IPS-20b (cell line): ENCODE measurements at regions not wholly inside any gene's neighbourhood (a gene's known extent, or its start where the extent isn't known, plus 50 kb on each side); places are given as distances from the start of the nearest gene placed in this dataset.

Experiments used
- H3K27ac ChIP-seq: one replicate; pipeline ENCODE4 v1.5.1; 2013; ENCODE audit warnings: low read length
- H3K27me3 ChIP-seq: 2 replicates; pipeline ENCODE4 v1.6.1; 2013; ENCODE audit warnings: mild to moderate bottlenecking, low read length, inconsistent platforms; ENCODE audit not compliant: insufficient read depth
- H3K36me3 ChIP-seq: 2 replicates; pipeline ENCODE4 v1.6.1; 2013; ENCODE audit warnings: low read depth, mild to moderate bottlenecking, inconsistent platforms, low read length, moderate library complexity; ENCODE audit not compliant: insufficient read depth
- H3K4me1 ChIP-seq: 2 replicates; pipeline ENCODE4 v1.6.1; 2013; ENCODE audit warnings: mild to moderate bottlenecking, control low read depth, inconsistent platforms, low read length, moderate library complexity; ENCODE audit not compliant: insufficient read depth
- H3K4me3 ChIP-seq: 2 replicates; pipeline ENCODE4 v1.5.1; 2013; ENCODE audit warnings: mild to moderate bottlenecking, low read length, inconsistent platforms
- H3K9ac ChIP-seq: 2 replicates; pipeline ENCODE4 v1.6.1; 2013; ENCODE audit warnings: low read depth, mild to moderate bottlenecking, inconsistent platforms, low read length, moderate library complexity
- H3K9me3 ChIP-seq: 2 replicates; pipeline ENCODE4 v1.6.1; 2013; ENCODE audit warnings: mild to moderate bottlenecking, low read depth, low read length, inconsistent platforms; ENCODE audit not compliant: insufficient read depth

DNA sequence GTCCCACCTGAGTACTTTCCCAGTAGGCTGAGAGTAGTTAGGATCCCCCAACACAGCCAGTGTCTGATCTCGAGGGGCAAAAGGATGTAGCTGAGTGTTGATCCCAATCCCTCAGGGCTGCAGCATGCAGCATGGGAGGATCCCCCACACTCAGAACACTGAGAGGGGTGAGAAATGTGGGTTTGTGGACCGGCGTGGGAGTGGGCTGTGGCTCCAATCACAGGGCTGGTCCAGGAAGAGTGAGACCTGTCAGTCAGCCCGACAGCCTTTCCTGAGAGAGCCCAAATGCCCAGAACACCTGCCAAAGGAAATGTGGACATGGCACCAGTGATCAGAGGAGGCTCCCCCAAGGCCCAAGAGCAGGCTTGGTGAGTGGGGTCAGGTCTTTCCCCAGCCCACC is 228.3 kb upstream of the MGAT4C start:
- Histone ChIP-seq H3K36me3 (no peaks in the 10 kb centered on the region), H3K4me1 (no peaks in the 10 kb centered on the region; the same call in 1 of the 2 replicates), H3K27me3 (no peaks in the 10 kb centered on the region), H3K27ac (no peak overlapping the region), H3K4me3 (no peak overlapping the region), H3K9me3 (no peaks in the 10 kb centered on the region), H3K9ac (no peak overlapping the region)

- Histone ChIP-seq H3K27me3 (no peaks in the 10 kb centered on the region), H3K9me3 (no peaks in the 10 kb centered on the region), H3K4me1 (no peaks in the 10 kb centered on the region), H3K36me3 (no peaks in the 10 kb centered on the region), H3K4me3 (no peak overlapping the region), H3K27ac (no peak overlapping the region), H3K9ac (no peak overlapping the region)
These were observed 217.0 kb upstream of the MGAT4C start for GRCh38 chr12:86473231-86473630.

GRCh38 chr12:86456776-86457175 is 200.6 kb upstream of the MGAT4C start:
- 0 out of 2 replicates have a peak, but pooled peaks cover 3% of the 10 kb centered on the region for H3K4me1 ChIP-seq
- no peak overlapping the region for H3K27ac ChIP-seq
- no peaks in the 10 kb centered on the region for H3K27me3 ChIP-seq
- H3K36me3 ChIP-seq: no peaks in the 10 kb centered on the region
- no peak overlapping the region for H3K4me3 ChIP-seq
- H3K9me3 ChIP-seq: no peaks in the 10 kb centered on the region
- no peak overlapping the region for H3K9ac ChIP-seq

- 0 out of 2 replicates have a peak, but pooled peaks cover 3% of the 10 kb centered on the region for H3K4me1 ChIP-seq
- no peaks in the 10 kb centered on the region for H3K27me3 ChIP-seq
- H3K9ac ChIP-seq: no peak overlapping the region
- H3K27ac ChIP-seq: no peak overlapping the region
- no peaks in the 10 kb centered on the region for H3K36me3 ChIP-seq
- no peaks in the 10 kb centered on the region for H3K9me3 ChIP-seq
- H3K4me3 ChIP-seq: no peak overlapping the region
These were observed 200.1 kb upstream of the MGAT4C start for GRCh38 chr12:86456241-86456640.

DNA sequence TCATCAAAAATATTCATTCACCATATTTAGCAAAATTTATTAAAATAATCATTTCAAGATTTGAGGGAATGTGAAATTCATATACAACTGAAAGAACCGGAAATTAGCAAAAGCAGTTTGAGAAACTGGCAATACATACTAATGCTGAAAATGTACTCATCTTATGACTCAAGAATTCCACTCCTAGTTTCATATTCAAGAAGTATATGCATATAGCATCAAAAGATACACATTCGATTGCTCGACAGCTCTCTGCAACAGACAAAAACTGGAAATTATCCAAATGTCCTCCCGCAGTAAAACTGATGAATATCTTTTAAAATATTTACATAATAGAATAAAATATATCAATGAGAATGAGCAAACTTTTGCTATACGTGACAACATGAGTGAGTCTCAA is 189.2 kb upstream of the MGAT4C start:
- no peaks in the 10 kb centered on the region for H3K4me1 ChIP-seq
- H3K36me3 ChIP-seq: no peaks in the 10 kb centered on the region
- no peaks in the 10 kb centered on the region for H3K9me3 ChIP-seq
- H3K27ac ChIP-seq: no peak overlapping the region
- H3K9ac ChIP-seq: no peak overlapping the region
- no peak overlapping the region for H3K4me3 ChIP-seq
- no peaks in the 10 kb centered on the region for H3K27me3 ChIP-seq

DNA sequence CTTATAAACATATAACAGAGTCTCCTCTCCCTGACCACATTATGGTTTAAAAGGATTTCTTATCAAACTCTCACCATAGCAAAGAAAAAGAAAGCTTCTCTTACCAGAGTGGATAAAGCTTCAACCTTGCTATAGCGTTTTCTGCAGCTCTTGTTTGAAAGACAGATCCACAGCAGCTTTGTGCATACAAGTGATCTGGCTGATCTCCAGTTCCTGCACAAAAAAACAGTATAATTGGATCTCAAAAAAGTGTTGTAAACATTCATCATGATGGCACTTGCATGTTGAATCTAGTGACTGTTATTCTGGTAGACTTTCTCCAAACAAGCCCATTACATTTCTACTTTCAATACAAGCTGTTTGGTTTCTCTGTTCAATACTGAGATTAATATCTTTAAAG is 178.9 kb upstream of the MGAT4C start:
- H3K9me3 ChIP-seq: no peaks in the 10 kb centered on the region
- H3K9ac ChIP-seq: no peak overlapping the region
- no peak overlapping the region for H3K27ac ChIP-seq
- H3K27me3 ChIP-seq: no peaks in the 10 kb centered on the region
- H3K36me3 ChIP-seq: no peaks in the 10 kb centered on the region
- no peak overlapping the region for H3K4me3 ChIP-seq
- H3K4me1 ChIP-seq: no peaks in the 10 kb centered on the region

GRCh38 chr12:86429824-86430223 is 173.6 kb upstream of the MGAT4C start:
- Histone ChIP-seq H3K9me3 (no peaks in the 10 kb centered on the region), H3K36me3 (no peaks in the 10 kb centered on the region), H3K27me3 (no peaks in the 10 kb centered on the region), H3K4me3 (no peak overlapping the region), H3K27ac (no peak overlapping the region), H3K9ac (no peak overlapping the region), H3K4me1 (no peaks in the 10 kb centered on the region)

- H3K27ac ChIP-seq: no peak overlapping the region
- no peaks in the 10 kb centered on the region for H3K36me3 ChIP-seq
These were observed 165.1 kb upstream of the MGAT4C start for GRCh38 chr12:86421333-86421732.

DNA sequence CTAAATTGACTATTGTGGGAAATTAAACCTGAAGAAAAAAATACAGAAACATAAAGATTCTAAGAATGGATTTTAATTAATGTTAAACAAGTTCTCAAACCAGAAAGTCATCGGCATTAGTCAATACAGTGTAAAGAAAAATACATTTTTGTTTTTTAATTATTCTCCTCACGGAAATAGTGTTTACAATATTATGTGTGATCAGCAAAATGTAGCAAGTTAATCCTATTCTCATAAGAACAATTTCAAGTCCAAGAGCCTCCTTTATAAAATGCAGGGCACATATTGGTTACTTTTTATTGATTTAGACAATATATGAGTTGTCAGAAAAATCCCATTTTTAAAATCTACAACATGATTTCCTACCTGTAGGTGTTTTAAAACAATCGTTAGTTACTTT is 158.0 kb upstream of the MGAT4C start:
- Histone ChIP-seq H3K36me3 (no peaks in the 10 kb centered on the region), H3K27me3 (no peaks in the 10 kb centered on the region), H3K9ac (no peak overlapping the region), H3K4me3 (no peak overlapping the region), H3K4me1 (no peaks in the 10 kb centered on the region), H3K9me3 (peaks cover 17% of the 10 kb centered on the region; the same call in 1 of the 2 replicates), H3K27ac (no peak overlapping the region)

More at GRCh38 chr12:86421333-86421732, 165.1 kb upstream of the MGAT4C start:
- Histone ChIP-seq H3K27me3 (no peaks in the 10 kb centered on the region), H3K9me3 (no peaks in the 10 kb centered on the region), H3K9ac (no peak overlapping the region), H3K4me3 (no peak overlapping the region), H3K4me1 (no peaks in the 10 kb centered on the region)

DNA sequence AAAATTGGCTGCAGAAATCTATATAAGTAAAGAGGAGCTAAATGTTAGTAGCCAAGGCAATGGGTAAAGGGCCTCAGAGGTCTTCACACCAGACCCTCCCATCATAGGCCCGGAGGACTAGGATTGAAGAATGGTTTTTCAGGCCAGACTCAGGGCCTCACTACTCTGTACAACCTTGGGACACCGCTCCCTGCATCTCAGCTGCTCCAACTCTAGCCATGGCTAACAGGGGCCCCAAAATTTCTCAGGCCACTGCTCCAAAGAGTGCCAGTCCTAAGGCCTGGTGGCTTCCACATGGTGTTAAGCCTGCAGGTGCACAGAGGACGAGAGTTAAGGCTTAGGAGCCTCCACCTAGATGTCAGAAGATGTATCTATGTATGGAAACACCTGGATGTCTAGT is 155.5 kb upstream of the MGAT4C start:
- H3K4me3 ChIP-seq: no peak overlapping the region
- H3K27ac ChIP-seq: no peak overlapping the region
- H3K27me3 ChIP-seq: no peaks in the 10 kb centered on the region
- H3K9ac ChIP-seq: no peak overlapping the region
- no peaks in the 10 kb centered on the region for H3K36me3 ChIP-seq
- peaks cover 23% of the 10 kb centered on the region; the same call in 1 of the 2 replicates for H3K9me3 ChIP-seq
- H3K4me1 ChIP-seq: no peaks in the 10 kb centered on the region

GRCh38 chr12:86407620-86408208 is 151.5 kb upstream of the MGAT4C start:
- Histone ChIP-seq H3K36me3 (no peaks in the 10 kb centered on the region), H3K4me3 (no peak overlapping the region), H3K27me3 (no peaks in the 10 kb centered on the region), H3K9me3 (peaks cover 23% of the 10 kb centered on the region; the same call in 1 of the 2 replicates), H3K4me1 (no peaks in the 10 kb centered on the region), H3K9ac (no peak overlapping the region), H3K27ac (no peak overlapping the region)

- H3K4me3 ChIP-seq: no peak overlapping the region
- no peaks in the 10 kb centered on the region for H3K4me1 ChIP-seq
- no peaks in the 10 kb centered on the region for H3K36me3 ChIP-seq
- H3K9ac ChIP-seq: no peak overlapping the region
- no peaks in the 10 kb centered on the region for H3K27me3 ChIP-seq
- no peaks in the 10 kb centered on the region for H3K9me3 ChIP-seq
- H3K27ac ChIP-seq: no peak overlapping the region
These were observed 133.8 kb upstream of the MGAT4C start for GRCh38 chr12:86389949-86390348.
